ENCODE measurements at regions not wholly inside any gene's neighbourhood (a gene's known extent, or its start where the extent isn't known, plus 50 kb on each side); places are given as distances from the start of the nearest gene placed in this dataset.

GRCh38 chr11:130546438-130546837 is 98.0 kb downstream of the ADAMTS15 start:
- TF ChIP-seq TAF1 (IDR thresholded peaks at IDR 0.05; ENCODE audit: borderline replicate concordance, insufficient read depth, low read length) (no peak), REST (IDR thresholded peaks at IDR 0.05; ENCODE audit: insufficient read depth in 1 of 2, low read depth in 2 of 2, low read length in 2 of 2) (no peak)

Measured in PFSK-1 (cell line).